Mucosa of descending colon (tissue), 3 donors: ENCODE measurements at regions not wholly inside any gene's neighbourhood (a gene's known extent, or its start where the extent isn't known, plus 50 kb on each side); places are given as distances from the start of the nearest gene placed in this dataset.

Experiments
- ATAC-seq: fragments of 200-7000 bp; cut with Tn5 transposase; one replicate; pipeline ENCODE4 v1.9.1; 2020; ENCODE audit warnings: mild to moderate bottlenecking, moderate library complexity
- DNase-seq, 3 donors: peaks; one replicate each; pipeline ENCODE4 v3.0.0-alpha.2; 2020
- H3K36me3 ChIP-seq: fragments of 200-600 bp; one replicate; pipeline ENCODE4 v1.8.0; 2021; ENCODE audit warnings: low read depth, mild to moderate bottlenecking
- H3K4me1 ChIP-seq: fragments of 200-600 bp; one replicate; pipeline ENCODE4 v1.8.0; 2021; ENCODE audit warnings: low read depth, mild to moderate bottlenecking
- H3K4me3 ChIP-seq: fragments of 200-600 bp; one replicate; pipeline ENCODE4 v1.8.0; 2021; ENCODE audit warnings: mild to moderate bottlenecking
- H3K9me3 ChIP-seq: fragments of 200-600 bp; one replicate; pipeline ENCODE4 v1.8.0; 2021; ENCODE audit warnings: mild to moderate bottlenecking
- intact Hi-C, 2 donors: fragments of 100-400 bp; cut with DNase I in 1 of 2; cut with micrococcal nuclease in 1 of 2; formaldehyde crosslinking; loops; one replicate each; pipeline versions ENCODE4 v1.11.0 to v1.11.1; 2022; cut with DNase I, micrococcal nuclease
- TF ChIP-seq, protein P1 (sequence below): fragments of 200-600 bp; IDR thresholded peaks from one replicate; pipeline ENCODE4 v1.8.0; 2022; ENCODE audit warnings: antibody characterized with exemption, mild to moderate bottlenecking
- donor health status: DM: no; HTN: no; CAD: no; lungs with moderate emphysema.
- donor health status: DM: no; HTN: no; CAD: no.
- donor health status: DM: no; HTN: yes; CAD: no.

DNA sequence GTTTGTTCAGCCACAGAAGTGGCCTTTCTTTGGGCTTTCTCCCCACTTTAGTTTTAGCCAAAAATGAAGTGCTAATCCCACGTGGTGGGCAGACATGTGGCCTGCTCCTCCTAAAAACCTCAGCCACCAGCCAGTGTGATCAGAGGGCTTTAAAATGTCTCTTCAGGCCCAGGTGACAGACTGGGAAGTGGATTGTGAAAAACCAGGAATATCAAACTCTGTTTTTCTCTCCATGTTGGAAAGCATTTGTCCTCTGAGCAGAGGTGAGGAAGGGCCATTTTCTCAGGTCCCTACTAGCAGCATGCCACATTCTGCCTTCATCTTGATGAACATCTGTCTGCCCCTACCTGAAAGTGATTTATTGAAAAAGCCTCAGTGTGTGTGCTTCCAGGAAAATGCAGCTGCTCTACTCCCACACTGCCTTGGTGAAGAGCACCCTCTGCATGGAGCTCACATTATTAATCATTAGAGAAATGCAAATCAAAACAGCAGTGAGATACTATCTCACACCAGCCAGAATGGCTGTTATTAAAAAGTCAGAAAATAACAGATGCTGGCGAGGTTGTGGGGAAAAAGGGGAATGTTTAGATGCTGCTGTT, 181.2 kb upstream of the DMAC1 start:
- intact Hi-C loops, result no loop called here
- no peak overlapping the region for H3K4me3 ChIP-seq
- H3K4me1 ChIP-seq, result no peaks in the 10 kb centered on the region
- H3K36me3 ChIP-seq, result no peaks in the 10 kb centered on the region
- no peak for ATAC-seq
- TF ChIP-seq, protein P1, sequence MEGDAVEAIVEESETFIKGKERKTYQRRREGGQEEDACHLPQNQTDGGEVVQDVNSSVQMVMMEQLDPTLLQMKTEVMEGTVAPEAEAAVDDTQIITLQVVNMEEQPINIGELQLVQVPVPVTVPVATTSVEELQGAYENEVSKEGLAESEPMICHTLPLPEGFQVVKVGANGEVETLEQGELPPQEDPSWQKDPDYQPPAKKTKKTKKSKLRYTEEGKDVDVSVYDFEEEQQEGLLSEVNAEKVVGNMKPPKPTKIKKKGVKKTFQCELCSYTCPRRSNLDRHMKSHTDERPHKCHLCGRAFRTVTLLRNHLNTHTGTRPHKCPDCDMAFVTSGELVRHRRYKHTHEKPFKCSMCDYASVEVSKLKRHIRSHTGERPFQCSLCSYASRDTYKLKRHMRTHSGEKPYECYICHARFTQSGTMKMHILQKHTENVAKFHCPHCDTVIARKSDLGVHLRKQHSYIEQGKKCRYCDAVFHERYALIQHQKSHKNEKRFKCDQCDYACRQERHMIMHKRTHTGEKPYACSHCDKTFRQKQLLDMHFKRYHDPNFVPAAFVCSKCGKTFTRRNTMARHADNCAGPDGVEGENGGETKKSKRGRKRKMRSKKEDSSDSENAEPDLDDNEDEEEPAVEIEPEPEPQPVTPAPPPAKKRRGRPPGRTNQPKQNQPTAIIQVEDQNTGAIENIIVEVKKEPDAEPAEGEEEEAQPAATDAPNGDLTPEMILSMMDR, result no peak
- DNase-seq, result no peak
- H3K9me3 ChIP-seq, result no peaks in the 10 kb centered on the region

DNA sequence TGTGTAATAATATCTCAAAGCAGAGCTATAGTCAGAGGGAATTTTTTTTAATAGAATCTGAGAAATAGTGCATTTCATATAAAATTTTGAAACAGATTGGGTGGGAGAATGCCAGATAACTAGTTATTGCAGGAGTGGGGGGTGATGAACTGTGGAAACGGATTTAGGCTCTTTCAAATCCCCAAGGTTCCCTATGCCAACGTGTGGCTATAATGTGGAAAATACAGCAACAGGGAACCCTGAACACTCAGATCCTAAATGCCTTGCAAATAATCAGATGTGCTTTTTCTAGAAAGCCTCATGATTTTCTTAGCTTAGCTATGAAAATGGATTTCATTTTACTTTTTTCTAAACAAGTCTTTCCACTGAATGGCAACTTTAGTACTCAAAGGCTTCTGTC, 180.5 kb upstream of the DMAC1 start:
- intact Hi-C loops, result no loop called here
- DNase-seq, result no peak
- no peaks in the 10 kb centered on the region for H3K9me3 ChIP-seq

DNA sequence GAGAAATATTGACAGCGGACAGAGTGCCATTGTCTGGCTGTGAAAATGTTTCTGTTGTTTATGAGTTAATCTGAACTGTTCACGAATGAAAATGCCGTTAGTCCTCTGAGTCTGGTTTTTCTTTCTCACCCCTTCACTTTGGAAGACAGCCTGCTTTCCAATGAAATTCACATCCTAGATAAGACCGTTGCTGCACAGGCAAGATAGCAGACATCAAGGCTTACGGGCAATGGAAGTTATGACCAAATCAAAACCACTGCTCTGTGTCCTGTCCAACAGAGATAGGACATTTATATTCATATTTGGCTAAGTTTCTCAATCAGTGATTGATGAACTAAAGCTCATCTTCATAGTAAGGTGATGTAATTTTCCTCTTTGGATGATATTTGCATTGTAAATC, 180.0 kb upstream of the DMAC1 start:
- DNase-seq, result no peak
- Histone ChIP-seq H3K4me3 (no peak overlapping the region), H3K9me3 (no peaks in the 10 kb centered on the region), H3K4me1 (no peaks in the 10 kb centered on the region), H3K36me3 (no peaks in the 10 kb centered on the region)
- TF ChIP-seq, protein P1, result no peak
- no peak for ATAC-seq
- intact Hi-C loops, result no loop called here

More for the DNA sequence above, 180.5 kb upstream of the DMAC1 start:
- no peaks in the 10 kb centered on the region for H3K36me3 ChIP-seq
- no peak for ATAC-seq
- no peak overlapping the region for H3K4me3 ChIP-seq
- no peaks in the 10 kb centered on the region for H3K4me1 ChIP-seq
- TF ChIP-seq, protein P1, result no peak

DNA sequence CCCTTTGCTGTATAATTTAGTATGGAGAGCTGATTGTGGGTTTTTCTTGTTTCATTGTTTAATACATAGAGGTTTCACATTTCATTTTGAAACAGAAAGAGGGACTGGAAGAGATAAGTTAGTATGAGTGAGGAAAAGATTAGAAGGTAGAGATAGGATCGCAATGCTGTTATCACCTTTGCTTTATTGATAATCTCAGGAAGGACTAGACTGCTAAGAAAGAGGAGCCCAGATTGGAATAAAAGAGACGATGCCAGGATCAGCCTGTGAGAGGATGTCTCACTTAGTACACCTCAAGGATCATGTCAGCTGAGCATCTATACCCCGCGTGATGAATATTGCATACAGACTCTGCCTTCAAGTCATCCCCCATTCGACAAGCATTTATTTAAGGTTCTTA, 178.0 kb upstream of the DMAC1 start:
- no peak for DNase-seq
- Histone ChIP-seq H3K36me3 (no peaks in the 10 kb centered on the region), H3K4me1 (peaks cover 5% of the 10 kb centered on the region), H3K4me3 (no peak overlapping the region), H3K9me3 (no peaks in the 10 kb centered on the region)
- ATAC-seq, result no peak
- TF ChIP-seq, protein P1, result no peak
- intact Hi-C loops, result no loop called here

DNA sequence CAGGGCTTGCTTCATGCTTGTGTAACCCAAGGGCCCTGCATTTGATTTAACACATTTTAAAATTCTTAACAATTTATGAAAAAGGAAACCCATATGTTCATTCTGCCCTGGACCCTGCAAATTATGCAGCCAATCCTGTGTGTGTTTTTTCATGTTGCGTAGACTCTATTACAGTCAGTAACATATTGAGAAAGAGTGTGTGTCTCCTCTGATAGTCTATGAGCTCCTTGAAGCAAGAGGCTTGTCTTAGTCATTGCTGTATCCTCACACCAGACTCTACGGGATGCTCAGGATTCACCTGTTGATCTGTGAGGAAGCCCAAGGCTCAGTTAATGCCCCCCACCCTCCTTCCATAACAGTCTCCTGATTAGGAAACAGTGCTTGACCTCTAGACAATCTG, 177.3 kb upstream of the DMAC1 start:
- intact Hi-C loops, result no loop called here
- ATAC-seq, result peak; percentile 3
- Histone ChIP-seq H3K4me1 (peaks cover 5% of the 10 kb centered on the region), H3K4me3 (no peak overlapping the region), H3K36me3 (no peaks in the 10 kb centered on the region), H3K9me3 (no peaks in the 10 kb centered on the region)
- DNase-seq, result no peak
- TF ChIP-seq, protein P1, result no peak
